ENCODE measurements at regions not wholly inside any gene's neighbourhood (a gene's known extent, or its start where the extent isn't known, plus 50 kb on each side); places are given as distances from the start of the nearest gene placed in this dataset.
"Not testable (repeated sequence)": the region's sequence is repeated elsewhere in the genome, so short reads cannot be mapped to it uniquely, and the experiment has no call there.

- no peak for DNase-seq
Observed at GRCh38 chr1:174105086-174105485, 54.2 kb upstream of the RABGAP1L start.

- DNase-seq = no peak
Observed at GRCh38 chr1:174103766-174104165, 55.6 kb upstream of the RABGAP1L start.

GRCh38 chr1:174101976-174102375, 57.3 kb upstream of the RABGAP1L start:
- not testable (repeated sequence) for DNase-seq

GRCh38 chr1:174097426-174097825, 61.9 kb upstream of the RABGAP1L start:
- no peak for DNase-seq

GRCh38 chr1:174093789-174094188, 65.5 kb upstream of the RABGAP1L start:
- not testable (repeated sequence) for DNase-seq

GRCh38 chr1:174090471-174090870, 68.3 kb upstream of the RC3H1 start:
- DNase-seq = no peak

- DNase-seq = no peak
Observed at GRCh38 chr1:174080819-174081218, 58.7 kb upstream of the RC3H1 start.

- no peak for DNase-seq
Observed at GRCh38 chr1:174079796-174080195, 57.6 kb upstream of the RC3H1 start.

- not testable (repeated sequence) for DNase-seq
Observed at GRCh38 chr1:174078916-174079315, 56.8 kb upstream of the RC3H1 start.

GRCh38 chr1:174077749-174078490, 55.8 kb upstream of the RC3H1 start:
- DNase-seq = no peak

- DNase-seq = no peak
Observed at GRCh38 chr1:174075245-174075692, 53.1 kb upstream of the RC3H1 start.

GRCh38 chr1:174074757-174075156, 52.6 kb upstream of the RC3H1 start:
- peak; percentile 35 for DNase-seq

- DNase-seq = no peak
Observed at GRCh38 chr1:174072581-174072980, 50.4 kb upstream of the RC3H1 start.

All from suppressor macrophage treated with lipopolysaccharide for 4 hours (primary cell).